Mesodermal cell (in vitro differentiated cells): ENCODE measurements at regions not wholly inside any gene's neighbourhood (a gene's known extent, or its start where the extent isn't known, plus 50 kb on each side); places are given as distances from the start of the nearest gene placed in this dataset.

Source experiments
- H3K27ac ChIP-seq: 2 replicates; pipeline ENCODE4 v1.7.0; 2013; ENCODE audit warnings: mild to moderate bottlenecking, low read depth, low read length, moderate library complexity; ENCODE audit not compliant: severe bottlenecking
- H3K36me3 ChIP-seq: 2 replicates; pipeline ENCODE4 v1.7.1; 2013; ENCODE audit warnings: mild to moderate bottlenecking, low read length, moderate library complexity; ENCODE audit not compliant: control insufficient read depth, insufficient read depth
- H3K4me1 ChIP-seq: one replicate; pipeline ENCODE4 v1.7.1; 2013; ENCODE audit warnings: mild to moderate bottlenecking, low read length; ENCODE audit not compliant: insufficient read depth, control insufficient read depth, poor library complexity, severe bottlenecking
- H3K4me3 ChIP-seq: 2 replicates; pipeline ENCODE4 v1.7.0; 2013; ENCODE audit warnings: low read length, control low read depth, mild to moderate bottlenecking; ENCODE audit not compliant: insufficient read depth, poor library complexity, severe bottlenecking; ENCODE audit errors: extremely low read depth
- H3K9me3 ChIP-seq: 2 replicates; pipeline ENCODE4 v1.7.1; 2013; ENCODE audit warnings: mild to moderate bottlenecking, low read length, moderate library complexity; ENCODE audit not compliant: control insufficient read depth
- WGBS, 2 experiments: methylation state at CpG; one replicate each; pipeline ENCODE4 v1.1.5; 2013; ENCODE audit warnings: missing lambda C conversion rate in 2 of 2; ENCODE audit not compliant: insufficient coverage in 2 of 2; 5-methylcytosine and 5-hydroxymethylcytosine counted together

DNA sequence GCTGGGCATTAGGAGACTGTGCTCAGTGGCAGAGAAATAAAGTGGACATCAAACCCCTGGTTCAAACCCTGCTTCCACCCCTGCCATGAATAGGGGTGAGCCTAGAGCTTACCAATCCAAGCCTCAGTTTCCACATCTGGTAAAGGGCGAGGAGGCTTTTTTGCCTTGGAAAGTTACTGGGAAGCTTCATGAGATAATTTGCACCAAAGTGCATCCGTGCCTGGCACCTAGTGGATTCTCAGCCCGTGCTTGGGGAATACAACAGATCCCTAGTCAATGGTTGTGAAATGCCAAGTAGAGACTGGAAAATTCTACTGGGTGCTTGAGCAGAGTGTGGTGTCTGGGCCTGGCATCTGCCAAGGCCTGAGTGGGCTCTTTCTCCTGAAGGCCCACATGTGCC lies 158.7 kb upstream of the ZMIZ1 start:
- WGBS, 2 experiments, result 81 to 100% methylated on average over 3 of the region's 3 CpGs
- Histone ChIP-seq H3K36me3 (no peaks in the 10 kb centered on the region), H3K27ac (no peak overlapping the region), H3K4me3 (no peak overlapping the region), H3K9me3 (no peaks in the 10 kb centered on the region), H3K4me1 (no peaks in the 10 kb centered on the region)

DNA sequence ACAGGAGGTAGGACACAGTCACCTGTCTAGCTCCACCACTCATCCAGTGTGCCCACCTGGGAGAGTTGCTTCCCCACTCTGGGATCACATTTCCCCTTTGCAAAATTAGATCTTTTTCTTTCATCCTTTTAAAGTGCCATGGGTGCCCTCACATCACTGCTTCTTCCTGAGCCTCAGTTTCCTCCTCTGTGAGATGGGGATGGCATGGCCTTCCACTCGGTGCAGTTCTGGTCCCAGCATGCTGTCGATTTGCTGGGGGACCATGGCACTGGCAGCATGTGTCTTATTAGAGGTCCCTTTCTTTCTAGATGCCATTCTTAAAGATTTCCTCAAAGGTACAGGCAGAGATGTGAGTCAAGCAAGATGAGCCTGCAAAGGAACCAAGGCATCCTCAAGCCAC lies 158.3 kb upstream of the ZMIZ1 start:
- Histone ChIP-seq H3K4me1 (no peaks in the 10 kb centered on the region), H3K27ac (no peak overlapping the region), H3K9me3 (no peaks in the 10 kb centered on the region), H3K4me3 (no peak overlapping the region), H3K36me3 (no peaks in the 10 kb centered on the region)
- WGBS, 2 experiments, result 79 to 100% methylated on average over 2 of the region's 2 CpGs

DNA sequence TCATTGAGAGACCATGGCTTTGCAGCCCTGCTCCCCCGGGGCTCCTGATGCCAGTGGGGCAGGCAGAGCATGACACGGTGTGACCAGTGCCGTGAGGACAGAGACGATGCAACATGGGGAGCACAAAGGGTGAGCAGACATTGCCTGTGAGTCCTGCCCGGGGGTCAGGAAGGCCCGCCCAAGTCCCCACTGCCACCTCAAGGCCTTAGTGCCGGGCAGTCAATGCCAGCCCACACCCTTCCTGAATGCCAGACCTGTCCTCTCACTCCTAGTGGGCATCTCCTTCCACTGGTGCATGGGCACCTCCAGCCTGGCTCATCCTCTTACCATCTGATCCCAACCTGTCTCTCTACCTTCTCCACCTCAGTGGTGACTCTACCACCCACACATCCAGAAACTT lies 157.9 kb upstream of the ZMIZ1 start:
- Histone ChIP-seq H3K9me3 (no peaks in the 10 kb centered on the region), H3K36me3 (no peaks in the 10 kb centered on the region), H3K4me1 (no peaks in the 10 kb centered on the region), H3K4me3 (no peak overlapping the region), H3K27ac (no peak overlapping the region)
- WGBS, 2 experiments, result 91 to 96% methylated on average over 7 of the region's 7 CpGs

DNA sequence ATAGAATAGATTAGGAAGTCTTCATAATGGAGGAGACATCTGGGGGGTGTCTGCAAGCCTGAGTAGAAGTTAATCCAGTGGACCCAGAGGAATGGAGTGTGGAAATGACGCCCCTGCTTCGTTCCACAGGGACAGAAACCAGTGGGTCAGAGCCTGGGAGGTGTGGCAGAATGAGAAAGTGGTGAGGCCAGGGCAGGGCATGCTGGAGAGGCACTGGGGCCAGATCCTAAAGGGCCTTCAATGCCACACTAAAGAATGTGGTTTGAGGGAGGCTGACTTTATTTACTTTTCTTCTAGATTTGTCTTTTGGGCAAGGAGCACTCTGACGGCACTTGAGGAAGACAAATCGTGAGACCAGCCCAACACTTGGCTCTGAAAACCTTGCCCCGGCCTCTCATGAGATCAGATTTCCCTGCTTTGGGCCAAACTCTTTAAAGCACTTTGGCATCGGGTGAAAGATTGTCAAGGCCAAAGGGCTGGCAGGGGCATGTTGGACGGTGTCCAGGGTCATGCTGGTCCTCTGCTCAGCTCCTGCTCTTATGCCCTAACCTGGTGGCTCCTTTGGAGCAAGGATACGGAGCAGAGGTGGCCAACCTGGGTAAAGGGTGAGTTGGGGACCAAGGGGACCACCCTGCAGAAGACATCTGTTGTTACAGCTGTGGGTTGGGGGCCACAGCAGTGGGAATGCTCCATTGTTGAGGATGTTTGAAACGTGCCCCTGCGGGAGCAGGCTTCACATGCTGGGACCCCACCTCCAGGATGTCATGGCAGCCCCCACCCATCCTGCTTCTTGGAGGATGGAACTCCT lies 157.0 kb upstream of the ZMIZ1 start:
- Histone ChIP-seq H3K4me3 (no peak overlapping the region), H3K36me3 (no peaks in the 10 kb centered on the region), H3K9me3 (no peaks in the 10 kb centered on the region), H3K27ac (no peak overlapping the region), H3K4me1 (no peaks in the 10 kb centered on the region)
- 93 to 96% methylated on average over 9 to 10 of the region's 10 CpGs for WGBS, 2 experiments

DNA sequence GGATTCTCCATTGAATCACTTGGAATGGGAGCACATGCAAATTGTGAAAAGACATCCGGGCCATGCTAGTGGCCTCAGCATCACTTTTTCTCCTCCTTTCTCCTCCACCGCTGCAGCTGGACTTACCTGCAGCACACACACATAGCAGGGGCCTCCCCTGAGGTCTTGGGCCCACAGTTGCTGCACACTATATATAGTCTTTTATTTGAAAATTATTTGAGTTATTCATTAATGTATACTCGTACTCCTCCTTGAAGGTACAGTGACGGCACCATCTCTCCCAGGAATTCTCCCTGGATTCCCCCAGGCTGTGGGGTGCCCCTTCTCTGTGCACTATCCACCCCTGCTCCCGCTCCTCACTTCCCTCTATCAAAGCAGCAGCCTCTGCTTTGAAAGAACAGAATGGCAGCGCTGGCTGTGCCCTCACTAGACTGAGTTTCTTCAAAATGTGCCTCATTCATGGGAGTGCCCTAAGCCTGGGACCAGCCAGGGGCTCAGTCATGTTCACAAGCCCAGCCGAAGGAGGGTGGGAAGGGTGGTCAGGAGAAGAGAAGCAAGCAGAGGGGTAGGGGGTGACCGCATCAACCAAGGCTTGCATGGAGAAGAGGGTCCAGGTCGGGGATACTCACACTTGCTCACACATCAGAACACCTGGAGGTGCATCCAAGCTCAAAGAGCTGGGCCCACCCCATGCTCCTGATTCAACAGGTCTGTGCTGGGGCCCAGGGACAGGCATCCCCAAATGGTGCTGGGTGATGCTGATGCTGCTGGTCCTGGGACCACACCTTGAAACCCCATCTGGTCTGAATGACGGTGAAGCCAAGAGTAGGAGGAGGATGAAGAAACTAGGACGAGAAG lies 156.2 kb upstream of the ZMIZ1 start:
- no peaks in the 10 kb centered on the region for H3K9me3 ChIP-seq
- no peak overlapping the region for H3K27ac ChIP-seq
- H3K4me3 ChIP-seq, result no peak overlapping the region
- no peaks in the 10 kb centered on the region for H3K36me3 ChIP-seq
- WGBS, 2 experiments, result 78 to 87% methylated on average over 4 to 7 of the region's 11 CpGs
- H3K4me1 ChIP-seq, result no peaks in the 10 kb centered on the region

DNA sequence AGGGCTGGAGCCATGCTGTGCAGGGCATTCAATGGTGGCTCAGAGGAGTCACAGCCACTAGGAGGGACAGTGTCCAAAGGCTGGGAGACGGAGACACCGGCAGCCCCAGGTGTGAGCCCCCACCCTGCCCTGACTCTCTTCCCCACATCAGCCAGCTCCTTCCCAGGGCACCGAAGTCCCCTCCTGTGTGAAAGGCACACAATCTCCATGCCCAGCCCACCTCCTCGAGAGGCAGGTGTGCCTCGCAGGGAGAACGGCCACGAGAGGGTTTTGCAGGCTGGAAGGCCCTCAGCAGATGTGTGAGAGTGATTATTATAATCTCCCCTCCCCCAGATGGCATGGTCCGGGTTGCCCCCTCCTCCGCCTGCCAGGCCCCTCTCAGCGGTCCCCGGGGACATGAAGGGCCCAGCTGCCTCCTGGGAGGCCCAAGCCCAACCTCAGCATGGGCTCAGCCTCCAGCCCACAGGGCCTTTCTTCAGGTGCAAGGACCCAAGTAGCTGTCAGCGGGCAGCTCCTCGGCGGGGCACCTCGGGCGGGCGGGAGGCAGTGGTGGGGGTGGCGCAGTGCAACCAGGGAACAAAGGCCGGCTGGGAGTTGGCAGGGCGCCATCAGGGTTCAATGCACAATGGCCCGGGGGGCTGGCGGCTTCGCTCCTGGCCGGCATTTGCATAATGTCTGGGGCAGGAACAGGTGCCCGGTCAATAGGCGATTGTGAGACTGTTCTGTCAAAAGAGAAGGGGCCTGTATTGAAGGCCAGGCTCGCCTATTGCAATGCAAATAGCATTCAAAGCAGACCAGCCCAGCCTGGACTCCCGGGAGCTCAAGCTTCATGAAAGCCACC lies 155.3 kb upstream of the ZMIZ1 start:
- no peaks in the 10 kb centered on the region for H3K9me3 ChIP-seq
- no peaks in the 10 kb centered on the region for H3K36me3 ChIP-seq
- no peak overlapping the region for H3K27ac ChIP-seq
- 40% methylated on average over 19 of the region's 28 CpGs for WGBS, 2 experiments
- no peaks in the 10 kb centered on the region for H3K4me1 ChIP-seq
- no peak overlapping the region for H3K4me3 ChIP-seq

DNA sequence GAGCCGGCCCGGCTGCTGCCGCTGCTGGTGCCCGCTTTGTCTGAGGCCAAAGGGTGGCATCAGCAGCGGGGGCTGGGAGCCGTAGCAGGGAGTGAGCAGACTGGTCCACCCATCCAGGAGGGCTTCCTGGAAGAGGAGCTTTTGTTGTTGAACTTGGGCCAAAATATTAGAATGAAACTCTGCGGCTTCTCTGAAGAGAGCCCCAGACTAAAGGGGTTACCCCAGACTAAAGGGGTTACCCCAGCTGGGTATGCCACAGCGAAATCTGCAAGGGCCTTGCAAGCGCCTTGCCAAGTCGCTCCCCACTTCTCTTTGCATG lies 154.7 kb upstream of the ZMIZ1 start:
- no peak overlapping the region for H3K27ac ChIP-seq
- 46 to 57% methylated on average over 10 of the region's 10 CpGs for WGBS, 2 experiments
- no peaks in the 10 kb centered on the region for H3K36me3 ChIP-seq

DNA sequence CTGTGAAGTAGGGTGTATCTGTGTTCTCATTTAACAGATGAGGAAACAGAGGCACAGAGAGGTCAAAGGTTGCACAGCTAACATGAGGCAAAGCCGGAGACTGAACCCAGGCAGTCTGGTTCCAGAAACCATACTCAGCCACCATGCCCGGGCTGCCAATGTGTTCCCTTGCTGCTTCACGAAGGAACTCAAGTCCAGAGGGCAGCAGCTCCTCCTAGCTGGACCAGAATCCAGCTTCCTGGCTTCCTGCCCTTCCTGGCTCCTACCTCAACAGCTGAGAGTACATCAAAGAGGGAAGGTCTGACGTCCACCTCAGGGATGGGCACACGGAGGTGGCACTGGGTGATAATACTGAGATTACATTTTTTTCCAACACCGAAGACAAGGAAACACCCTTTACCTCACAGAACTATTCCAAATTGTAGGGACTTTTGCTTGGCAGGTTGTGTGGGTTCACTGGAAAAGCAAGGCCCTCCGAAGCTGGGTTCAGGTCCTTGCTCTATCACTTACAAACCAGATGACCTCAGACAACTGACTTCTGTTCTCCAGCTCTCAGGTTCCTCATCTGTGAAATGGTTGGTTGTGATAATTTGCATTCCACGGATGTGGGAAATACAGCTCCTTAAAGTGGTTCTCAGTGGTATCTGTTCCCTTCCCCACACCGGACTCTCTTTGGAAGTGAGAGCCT lies 154.1 kb upstream of the ZMIZ1 start:
- Histone ChIP-seq H3K4me3 (no peak overlapping the region), H3K4me1 (no peaks in the 10 kb centered on the region), H3K27ac (no peak overlapping the region), H3K9me3 (no peaks in the 10 kb centered on the region), H3K36me3 (no peaks in the 10 kb centered on the region)
- 82 to 93% methylated on average over 1 to 3 of the region's 9 CpGs for WGBS, 2 experiments

More for the DNA sequence above, 154.7 kb upstream of the ZMIZ1 start:
- Histone ChIP-seq H3K9me3 (no peaks in the 10 kb centered on the region), H3K4me3 (no peak overlapping the region), H3K4me1 (no peaks in the 10 kb centered on the region)

DNA sequence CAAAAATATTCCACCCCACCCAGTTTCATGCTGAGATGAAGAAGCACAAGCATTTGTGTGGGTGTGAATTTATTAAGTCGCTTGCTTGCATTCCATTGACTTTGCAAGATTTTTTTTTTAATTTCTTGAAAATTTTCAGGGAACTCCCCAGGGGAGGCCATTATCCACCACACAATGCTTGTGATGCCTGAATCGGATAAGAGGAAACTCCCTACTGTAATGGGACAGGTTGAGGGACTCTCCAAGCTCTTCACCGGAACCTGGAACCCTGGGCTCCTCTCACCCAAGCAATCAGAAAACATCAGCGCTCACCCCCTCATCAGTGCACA lies 153.6 kb upstream of the ZMIZ1 start:
- Histone ChIP-seq H3K36me3 (no peaks in the 10 kb centered on the region), H3K4me1 (no peaks in the 10 kb centered on the region), H3K4me3 (no peak overlapping the region), H3K27ac (no peak overlapping the region), H3K9me3 (no peaks in the 10 kb centered on the region)
- 100% methylated on average over 1 to 3 of the region's 4 CpGs for WGBS, 2 experiments

DNA sequence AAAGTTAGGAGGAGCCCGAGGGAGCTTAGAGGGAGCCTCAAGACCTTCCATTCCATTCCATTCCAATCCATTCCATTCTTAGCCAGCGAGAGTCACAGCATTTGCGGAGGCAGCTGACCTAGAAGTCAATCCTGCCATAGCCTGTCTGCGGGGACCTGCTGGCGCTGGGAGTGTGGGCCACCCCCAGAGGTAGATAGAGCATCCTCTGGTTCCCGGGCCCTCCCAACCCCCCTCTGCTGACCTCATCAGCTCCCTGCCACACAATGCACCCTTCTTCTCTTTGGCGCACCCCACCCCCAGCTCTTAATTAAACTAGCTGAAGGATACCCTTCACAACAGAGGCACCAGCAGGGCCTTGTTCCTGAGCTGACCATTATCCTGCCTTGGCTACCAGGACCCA lies 152.5 kb upstream of the ZMIZ1 start:
- 89 to 97% methylated on average over 6 of the region's 7 CpGs for WGBS, 2 experiments
- Histone ChIP-seq H3K36me3 (no peaks in the 10 kb centered on the region), H3K27ac (no peak overlapping the region), H3K4me3 (no peak overlapping the region), H3K4me1 (no peaks in the 10 kb centered on the region), H3K9me3 (no peaks in the 10 kb centered on the region)
